Cardiac fibroblast (primary cell): ENCODE measurements at regions not wholly inside any gene's neighbourhood (a gene's known extent, or its start where the extent isn't known, plus 50 kb on each side); places are given as distances from the start of the nearest gene placed in this dataset.
"Not testable (repeated sequence)": the region's sequence is repeated elsewhere in the genome, so short reads cannot be mapped to it uniquely, and the experiment has no call there.

Source experiments
- DNase-seq, 2 donors: peaks; one replicate each; pipeline versions ENCODE4 v3.0.0 to v3.0.0-alpha.2; 2010; ENCODE audit warnings: low read depth in 2 of 2
- H3K4me3 ChIP-seq, 2 donors: replicated peaks in 1 of 2; 1 replicate in 1 of 2; 2 replicates in 1 of 2; pipeline ENCODE4 v1.5.1; 2011; ENCODE audit warnings: low read depth in 2 of 2, low read length in 2 of 2, mild to moderate bottlenecking in 2 of 2, moderate library complexity in 1 of 2
- CTCF ChIP-seq: IDR thresholded peaks from one replicate; pipeline ENCODE4 v1.5.1; 2011; ENCODE audit warnings: low read depth, mild to moderate bottlenecking, low read length, inconsistent platforms

GRCh38 chr12:118544569-118544968 lies 168.2 kb downstream of the SUDS3 start:
- peak in 1 of 2 donors; percentile 59 for DNase-seq
- TF ChIP-seq CTCF, result no peak
- no peak overlapping the region for H3K4me3 ChIP-seq

- DNase-seq, H3K4me3 ChIP-seq: not testable (repeated sequence)
Observed at GRCh38 chr12:118547606-118548005, 171.3 kb downstream of the SUDS3 start.

- TF ChIP-seq CTCF, result no peak
- no peak overlapping the region for H3K4me3 ChIP-seq
- no peak for DNase-seq
Observed at GRCh38 chr12:118548887-118549509, 172.6 kb downstream of the SUDS3 start.

GRCh38 chr12:118549510-118549980 lies 173.2 kb downstream of the SUDS3 start:
- no peak for DNase-seq
- H3K4me3 ChIP-seq, result no peak overlapping the region
- no peak for TF ChIP-seq CTCF

- DNase-seq, result no peak
- no peak overlapping the region for H3K4me3 ChIP-seq
- TF ChIP-seq CTCF, result no peak
Observed at GRCh38 chr12:118553856-118554504, 177.6 kb downstream of the SUDS3 start.

- H3K4me3 ChIP-seq, result no peak overlapping the region
- DNase-seq, result no peak
- no peak for TF ChIP-seq CTCF
Observed at GRCh38 chr12:118558941-118559340, 182.6 kb downstream of the SUDS3 start.

- H3K4me3 ChIP-seq, result no peak overlapping the region
- no peak for TF ChIP-seq CTCF
- DNase-seq, result no peak
Observed at GRCh38 chr12:118560733-118561132, 184.4 kb downstream of the SUDS3 start.
